ENCODE measurements at regions not wholly inside any gene's neighbourhood (a gene's known extent, or its start where the extent isn't known, plus 50 kb on each side); places are given as distances from the start of the nearest gene placed in this dataset.

GRCh38 chr13:94778986-94779385, 66.6 kb upstream of the SOX21 start:
- Histone ChIP-seq H3K9me3 (ENCODE audit: control insufficient read depth, insufficient read depth, low read length) (no peaks in the 10 kb centered on the region), H3K27ac (ENCODE audit: low read depth, low read length) (no peak overlapping the region), H3K4me3 (ENCODE audit: low read depth, low read length) (no peak overlapping the region), H3K27me3 (ENCODE audit: control insufficient read depth, insufficient read depth, low read length) (no peaks in the 10 kb centered on the region)
- DNase-seq (ENCODE audit: low read depth, low spot score) = no peak
- POLR2A ChIA-PET = no interaction called here
- TF ChIP-seq CTCF (IDR thresholded peaks at IDR 0.05; ENCODE audit: low read depth, low read length) = no peak
- CTCF ChIA-PET = no interaction called here

GRCh38 chr13:94778585-94778984, 66.2 kb upstream of the SOX21 start:
- CTCF ChIA-PET = no interaction called here
- DNase-seq (ENCODE audit: low read depth, low spot score) = no peak

GRCh38 chr13:94776956-94777355, 64.6 kb upstream of the SOX21 start:
- TF ChIP-seq CTCF (IDR thresholded peaks at IDR 0.05; ENCODE audit: low read depth, low read length) = no peak
- Histone ChIP-seq H3K27me3 (ENCODE audit: control insufficient read depth, insufficient read depth, low read length) (no peaks in the 10 kb centered on the region), H3K9me3 (ENCODE audit: control insufficient read depth, insufficient read depth, low read length) (no peaks in the 10 kb centered on the region), H3K27ac (ENCODE audit: low read depth, low read length) (no peak overlapping the region), H3K4me3 (ENCODE audit: low read depth, low read length) (no peak overlapping the region)
- ChIA-PET CTCF (no interaction called here), POLR2A (no interaction called here)
- no peak for DNase-seq (ENCODE audit: low read depth, low spot score)

More at GRCh38 chr13:94778585-94778984, 66.2 kb upstream of the SOX21 start:
- POLR2A ChIA-PET = no interaction called here
- Histone ChIP-seq H3K9me3 (ENCODE audit: control insufficient read depth, insufficient read depth, low read length) (no peaks in the 10 kb centered on the region), H3K27ac (ENCODE audit: low read depth, low read length) (no peak overlapping the region), H3K27me3 (ENCODE audit: control insufficient read depth, insufficient read depth, low read length) (no peaks in the 10 kb centered on the region), H3K4me3 (ENCODE audit: low read depth, low read length) (no peak overlapping the region)
- TF ChIP-seq CTCF (IDR thresholded peaks at IDR 0.05; ENCODE audit: low read depth, low read length) = no peak

GRCh38 chr13:94776300-94776699, 64.0 kb upstream of the SOX21 start:
- CTCF ChIA-PET = no interaction called here
- TF ChIP-seq CTCF (IDR thresholded peaks at IDR 0.05; ENCODE audit: low read depth, low read length) = no peak
- H3K27me3 ChIP-seq (ENCODE audit: control insufficient read depth, insufficient read depth, low read length) = no peaks in the 10 kb centered on the region
- H3K4me3 ChIP-seq (ENCODE audit: low read depth, low read length) = no peak overlapping the region
- POLR2A ChIA-PET = no interaction called here
- no peak for DNase-seq (ENCODE audit: low read depth, low spot score)
- H3K27ac ChIP-seq (ENCODE audit: low read depth, low read length) = no peak overlapping the region
- no peaks in the 10 kb centered on the region for H3K9me3 ChIP-seq (ENCODE audit: control insufficient read depth, insufficient read depth, low read length)

- H3K4me3 ChIP-seq (ENCODE audit: low read depth, low read length) = no peak overlapping the region
- no peak overlapping the region for H3K27ac ChIP-seq (ENCODE audit: low read depth, low read length)
- H3K9me3 ChIP-seq (ENCODE audit: control insufficient read depth, insufficient read depth, low read length) = no peaks in the 10 kb centered on the region
- TF ChIP-seq CTCF (IDR thresholded peaks at IDR 0.05; ENCODE audit: low read depth, low read length) = no peak
- no peaks in the 10 kb centered on the region for H3K27me3 ChIP-seq (ENCODE audit: control insufficient read depth, insufficient read depth, low read length)
- DNase-seq (ENCODE audit: low read depth, low spot score) = no peak
- POLR2A ChIA-PET = no interaction called here
- CTCF ChIA-PET = no interaction called here
Observed at GRCh38 chr13:94765814-94766213, 53.5 kb upstream of the SOX21 start.

All from AG04450 (cell line).